ENCODE measurements at regions not wholly inside any gene's neighbourhood (a gene's known extent, or its start where the extent isn't known, plus 50 kb on each side); places are given as distances from the start of the nearest gene placed in this dataset.
"Not testable (repeated sequence)": the region's sequence is repeated elsewhere in the genome, so short reads cannot be mapped to it uniquely, and the experiment has no call there.

DNA sequence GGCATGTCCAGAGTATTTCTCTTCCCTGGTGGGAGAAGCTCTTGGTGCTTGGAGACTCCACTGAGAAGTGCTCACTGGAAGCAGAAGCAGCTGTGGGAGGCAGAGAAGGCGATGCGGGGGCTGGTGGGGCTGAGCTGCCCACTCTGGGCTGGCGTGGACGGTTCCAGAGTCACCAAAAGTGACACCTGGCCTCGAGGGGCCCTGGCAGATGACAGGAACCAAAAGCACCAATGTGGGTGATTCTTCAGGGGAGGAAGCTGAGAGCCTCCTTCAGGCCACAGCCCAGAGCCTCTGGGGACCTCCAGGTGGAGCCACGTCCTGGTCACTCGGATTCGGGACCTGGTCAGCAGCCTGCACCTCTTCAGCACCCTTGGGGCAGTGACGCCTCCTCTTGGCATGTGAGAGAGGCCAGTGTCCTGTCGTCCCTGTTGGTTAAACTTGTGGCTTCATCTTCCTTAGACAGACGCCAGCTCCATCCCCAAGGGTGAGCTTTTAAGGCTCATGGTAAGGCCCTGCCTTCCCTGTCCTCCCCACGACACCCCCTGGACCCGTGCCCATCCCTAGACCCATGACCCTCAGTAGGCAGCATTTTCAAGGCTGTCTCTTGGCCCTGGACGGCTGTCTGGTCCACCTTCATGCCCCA is 78.7 kb upstream of the IRX4 start:
- CTCF ChIA-PET: no interaction called here
- POLR2A ChIA-PET: no interaction called here
- DNase-seq (ENCODE audit: extremely low spot score): no peak
- TF ChIP-seq, protein P1, sequence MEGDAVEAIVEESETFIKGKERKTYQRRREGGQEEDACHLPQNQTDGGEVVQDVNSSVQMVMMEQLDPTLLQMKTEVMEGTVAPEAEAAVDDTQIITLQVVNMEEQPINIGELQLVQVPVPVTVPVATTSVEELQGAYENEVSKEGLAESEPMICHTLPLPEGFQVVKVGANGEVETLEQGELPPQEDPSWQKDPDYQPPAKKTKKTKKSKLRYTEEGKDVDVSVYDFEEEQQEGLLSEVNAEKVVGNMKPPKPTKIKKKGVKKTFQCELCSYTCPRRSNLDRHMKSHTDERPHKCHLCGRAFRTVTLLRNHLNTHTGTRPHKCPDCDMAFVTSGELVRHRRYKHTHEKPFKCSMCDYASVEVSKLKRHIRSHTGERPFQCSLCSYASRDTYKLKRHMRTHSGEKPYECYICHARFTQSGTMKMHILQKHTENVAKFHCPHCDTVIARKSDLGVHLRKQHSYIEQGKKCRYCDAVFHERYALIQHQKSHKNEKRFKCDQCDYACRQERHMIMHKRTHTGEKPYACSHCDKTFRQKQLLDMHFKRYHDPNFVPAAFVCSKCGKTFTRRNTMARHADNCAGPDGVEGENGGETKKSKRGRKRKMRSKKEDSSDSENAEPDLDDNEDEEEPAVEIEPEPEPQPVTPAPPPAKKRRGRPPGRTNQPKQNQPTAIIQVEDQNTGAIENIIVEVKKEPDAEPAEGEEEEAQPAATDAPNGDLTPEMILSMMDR (IDR thresholded peaks at IDR 0.05; ENCODE audit: control extremely low read depth, extremely low read depth, low read depth, missing control alignments): no peak

DNA sequence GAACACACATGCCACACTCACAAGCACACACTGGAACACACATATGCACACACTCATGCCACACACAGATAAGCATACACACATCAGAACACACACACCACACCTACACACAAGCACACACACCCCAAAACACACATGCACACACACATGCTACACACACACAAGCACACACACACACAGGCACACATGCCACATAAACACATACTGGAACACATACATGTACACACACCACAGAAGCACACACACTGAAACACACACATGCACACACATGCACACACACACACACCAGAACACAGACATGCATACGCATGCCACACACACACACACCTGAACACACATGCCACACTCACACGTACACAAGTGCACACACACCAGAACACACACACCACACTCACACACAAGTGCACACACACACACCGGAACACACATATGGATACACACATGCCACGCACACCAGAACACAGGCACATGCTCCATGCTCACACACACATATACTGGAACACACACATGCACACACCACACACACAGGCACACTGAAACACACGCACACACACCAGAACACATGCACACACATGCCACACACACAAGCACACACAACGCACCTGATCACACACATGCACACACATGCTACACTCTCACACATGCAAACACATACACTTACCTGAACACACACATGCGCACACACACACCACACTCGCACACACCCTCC is 78.0 kb upstream of the IRX4 start:
- POLR2A ChIA-PET: no interaction called here
- TF ChIP-seq, protein P1 (IDR thresholded peaks at IDR 0.05; ENCODE audit: control extremely low read depth, extremely low read depth, low read depth, missing control alignments): no peak
- DNase-seq (ENCODE audit: extremely low spot score): no peak
- CTCF ChIA-PET: no interaction called here

DNA sequence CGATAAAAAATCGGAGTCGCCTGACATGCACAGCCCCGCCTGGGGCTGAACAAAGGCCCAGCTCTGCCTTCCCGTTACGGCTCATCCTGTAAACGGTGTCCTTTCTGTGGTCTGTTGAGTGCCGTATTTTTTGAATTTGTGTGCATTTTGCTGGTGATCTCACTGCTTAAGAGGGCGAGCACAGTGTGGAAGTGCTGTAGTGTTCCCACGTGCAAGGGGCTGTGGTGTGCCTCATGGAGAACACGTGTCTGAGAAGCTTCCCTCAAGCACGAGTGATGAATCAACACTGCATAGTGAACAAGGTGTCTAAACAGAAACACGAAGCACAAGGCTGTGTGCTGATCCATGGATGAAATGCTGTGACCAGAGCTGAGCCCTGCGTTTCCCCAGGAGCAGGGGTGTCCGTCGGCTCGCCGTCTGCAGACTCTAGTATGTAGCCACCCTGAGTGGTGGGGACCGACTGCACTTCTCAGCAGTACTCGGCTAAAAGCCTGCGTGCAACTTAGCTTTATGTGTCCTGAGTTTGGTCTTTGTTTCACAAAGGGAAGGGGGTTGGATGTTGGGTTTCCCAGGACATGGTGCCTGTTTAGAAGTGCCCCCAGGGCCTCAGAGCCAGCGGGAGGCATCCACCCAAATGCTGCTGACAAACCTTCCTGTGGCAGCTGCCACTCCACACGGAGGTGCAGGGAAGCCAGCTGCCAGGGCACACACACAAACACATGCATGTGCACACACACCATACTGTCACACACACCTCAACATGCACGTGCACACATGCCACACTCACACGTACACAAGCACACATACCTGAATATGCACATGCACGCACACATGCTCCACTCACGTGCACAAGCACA is 77.2 kb upstream of the IRX4 start:
- no peak for DNase-seq (ENCODE audit: extremely low spot score)
- CTCF ChIA-PET: no interaction called here
- POLR2A ChIA-PET: no interaction called here
- TF ChIP-seq, protein P1 (IDR thresholded peaks at IDR 0.05; ENCODE audit: control extremely low read depth, extremely low read depth, low read depth, missing control alignments): no peak

DNA sequence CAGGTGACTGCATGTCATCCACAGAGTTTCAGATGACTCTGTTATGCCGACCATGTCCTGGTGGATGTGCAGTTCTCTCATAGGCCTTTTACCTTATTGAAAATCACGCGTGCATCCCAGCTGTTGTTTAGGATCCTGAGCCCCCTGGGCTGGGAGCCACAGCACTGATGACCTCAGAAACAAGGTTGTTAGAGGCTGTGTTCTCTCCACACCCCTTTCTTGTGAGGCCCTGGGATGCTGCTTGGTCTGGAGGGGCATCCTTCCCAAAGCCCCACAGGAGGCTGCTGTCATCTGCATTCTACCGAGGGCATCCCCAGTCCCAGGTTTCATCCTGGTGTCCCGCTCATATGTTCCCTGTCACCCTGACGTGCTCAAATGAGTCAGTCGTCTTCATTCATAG is 76.5 kb upstream of the IRX4 start:
- ChIA-PET POLR2A (no interaction called here), CTCF (no interaction called here)
- TF ChIP-seq, protein P1 (IDR thresholded peaks at IDR 0.05; ENCODE audit: control extremely low read depth, extremely low read depth, low read depth, missing control alignments): no peak
- no peak for DNase-seq (ENCODE audit: extremely low spot score)

DNA sequence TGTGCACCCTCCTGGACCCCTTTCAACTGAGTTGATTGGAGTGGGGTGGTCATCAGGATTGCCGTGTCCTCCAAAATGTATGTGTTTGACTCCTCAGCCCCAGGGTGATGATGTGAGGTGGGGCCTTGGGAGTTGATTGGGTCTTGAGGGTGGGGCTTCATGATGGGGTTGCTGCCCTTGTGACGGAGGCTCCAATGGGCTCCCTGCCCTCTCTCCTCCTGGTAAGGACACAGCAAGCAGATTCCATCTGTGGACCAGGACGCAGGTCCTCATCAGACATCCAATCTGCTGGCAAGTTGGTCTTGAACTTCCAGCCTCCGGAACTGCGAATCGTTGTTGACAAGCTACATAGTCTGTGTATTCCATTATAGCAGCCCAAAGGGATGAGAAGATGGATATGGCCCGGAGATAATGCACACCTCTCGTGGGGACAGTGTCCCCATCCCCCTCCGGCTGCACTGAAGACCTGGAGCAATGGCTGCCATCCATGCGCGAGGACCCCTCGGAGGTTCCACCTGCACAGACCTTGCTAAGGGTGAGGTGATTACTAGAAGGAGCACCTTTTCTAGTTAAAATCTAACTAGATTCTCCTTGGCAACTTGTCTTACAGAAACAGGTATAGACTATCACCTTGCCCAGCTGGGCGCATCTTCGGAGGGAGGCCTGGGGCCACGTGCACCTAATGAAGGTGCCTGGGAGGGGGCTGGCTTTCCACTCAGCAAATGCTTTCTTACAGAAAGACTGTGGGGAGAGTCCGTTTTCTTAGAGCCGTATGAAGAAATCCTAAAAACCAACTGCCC is 75.7 kb upstream of the IRX4 start:
- DNase-seq (ENCODE audit: extremely low spot score): no peak
- TF ChIP-seq, protein P1 (IDR thresholded peaks at IDR 0.05; ENCODE audit: control extremely low read depth, extremely low read depth, low read depth, missing control alignments): no peak
- ChIA-PET POLR2A (no interaction called here), CTCF (no interaction called here)

DNA sequence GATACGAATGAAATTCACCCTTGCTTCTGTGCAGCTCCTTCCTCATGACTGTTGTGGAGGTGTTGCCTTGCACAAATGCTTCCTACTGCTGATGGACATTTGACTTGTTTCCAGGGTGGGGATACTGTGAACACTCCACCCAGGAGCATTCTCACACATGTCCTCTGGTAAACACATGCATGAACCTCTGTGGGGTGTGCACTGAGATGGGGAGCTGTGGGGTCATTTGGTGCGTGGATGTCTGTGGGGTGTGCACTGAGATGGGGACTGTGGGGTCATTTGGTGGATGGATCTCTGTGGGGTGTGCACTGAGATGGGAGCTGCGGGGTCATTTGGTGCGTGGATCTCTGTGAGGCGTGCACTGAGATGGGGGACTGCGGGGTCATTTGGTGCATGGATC is 72.9 kb upstream of the IRX4 start:
- DNase-seq (ENCODE audit: extremely low spot score): no peak
- ChIA-PET POLR2A (no interaction called here), CTCF (no interaction called here)
- TF ChIP-seq, protein P1 (IDR thresholded peaks at IDR 0.05; ENCODE audit: control extremely low read depth, extremely low read depth, low read depth, missing control alignments): no peak

DNA sequence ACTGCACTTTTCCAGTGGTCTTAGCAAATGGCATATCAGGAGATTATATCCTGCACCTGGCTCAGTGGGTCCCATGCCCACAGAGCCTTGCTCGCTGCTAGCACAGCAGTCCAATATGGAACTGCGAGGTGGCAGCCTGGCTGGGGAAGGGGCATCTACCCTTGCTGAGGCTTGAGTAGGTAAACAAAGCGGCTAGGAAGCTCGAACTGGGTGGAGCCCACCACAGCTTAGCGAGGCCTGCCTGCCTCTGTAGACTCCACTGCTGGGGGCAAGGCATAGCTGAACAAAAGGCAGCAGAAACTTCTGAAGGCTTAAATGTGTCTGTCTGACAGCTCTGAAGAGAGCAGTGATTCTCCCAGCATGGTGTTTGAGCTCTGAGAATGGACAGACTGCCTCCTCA is 71.0 kb upstream of the IRX4 start:
- CTCF ChIA-PET; POLR2A ChIA-PET; DNase-seq (ENCODE audit: extremely low spot score): not testable (repeated sequence)
